ENCODE measurements at regions not wholly inside any gene's neighbourhood (a gene's known extent, or its start where the extent isn't known, plus 50 kb on each side); places are given as distances from the start of the nearest gene placed in this dataset.

GRCh38 chr4:169861593-169861992, 103.8 kb upstream of the HPF1 start:
- H3K36me3 ChIP-seq (ENCODE audit: control insufficient read depth, insufficient read depth, low read length): no peaks in the 10 kb centered on the region
- intact Hi-C loops (cut with micrococcal nuclease) (no loop called here), in situ Hi-C loops (cut with MboI; ENCODE audit: low sequenced_read_pairs) (no loop called here), dilution Hi-C loops (cut with HindIII; ENCODE audit: low sequenced_read_pairs, unreplicated experiment) (no loop called here)
- H3K14ac ChIP-seq (replicated peaks; ENCODE audit: low read depth, low read length): no peak overlapping the region
- H3K4ac ChIP-seq (ENCODE audit: low read depth, low read length): no peak overlapping the region
- H2BK20ac ChIP-seq (ENCODE audit: low read depth, low read length): no peak overlapping the region
- H3K23ac ChIP-seq (ENCODE audit: low read depth, low read length): no peak overlapping the region
- no peak overlapping the region for H3K18ac ChIP-seq (ENCODE audit: low read depth, low read length)
- TF ChIP-seq ELK1 (IDR thresholded peaks at IDR 0.05; ENCODE audit: borderline replicate concordance, low read depth, low read length) (no peak), RCOR1 (IDR thresholded peaks at IDR 0.05; ENCODE audit: insufficient replicate concordance, low read length) (no peak), USF2 (IDR thresholded peaks at IDR 0.05; ENCODE audit: low read depth, low read length) (no peak), MXI1 (IDR thresholded peaks at IDR 0.05; ENCODE audit: borderline replicate concordance, low read depth, low read length) (no peak), CTCF (conservative IDR thresholded peaks at IDR 0.05; ENCODE audit: low read depth, low read length) (no peak), CHD1 (IDR thresholded peaks at IDR 0.05; ENCODE audit: low read depth, low read length) (no peak), CEBPB (IDR thresholded peaks at IDR 0.05; ENCODE audit: low read depth, low read length) (no peak), NFE2L2 (IDR thresholded peaks at IDR 0.05; ENCODE audit: low read depth, low read length) (no peak), MAFK (IDR thresholded peaks at IDR 0.05; ENCODE audit: low read depth, low read length) (no peak), RAD21 (IDR thresholded peaks at IDR 0.05; ENCODE audit: low read length) (no peak), SMC3 (IDR thresholded peaks at IDR 0.05; ENCODE audit: low read depth, low read length) (no peak), RFX5 (IDR thresholded peaks at IDR 0.05; ENCODE audit: low read depth, low read length) (no peak)
- ChIA-PET CTCF (no interaction called here), POLR2A (ENCODE audit: unreplicated experiment) (interaction anchor here (0.5 kb wide), 1 partner anchor 38 kb away, joined by 6 read pairs; no protein-coding TSS in a partner anchor)
- H3K4me2 ChIP-seq (ENCODE audit: low read depth, low read length): no peak overlapping the region
- H4K20me1 ChIP-seq (ENCODE audit: insufficient read depth, low read length): no peaks in the 10 kb centered on the region
- H4K5ac ChIP-seq (ENCODE audit: low read depth, low read length): no peak overlapping the region
- H3K9me3 ChIP-seq (ENCODE audit: control insufficient read depth, insufficient read depth, low read length): no peaks in the 10 kb centered on the region
- no peak for ATAC-seq (ENCODE audit: low read depth)
- no peak overlapping the region for H3K4me3 ChIP-seq (ENCODE audit: insufficient read depth, low read depth, low read length)
- H3K4me1 ChIP-seq (ENCODE audit: control insufficient read depth, insufficient read depth, low read length): no peaks in the 10 kb centered on the region
- no peak overlapping the region for H2AFZ ChIP-seq (replicated peaks; ENCODE audit: low read length, poor library complexity)
- H2BK5ac ChIP-seq (ENCODE audit: low read depth, low read length, poor library complexity, severe bottlenecking): no peak overlapping the region
- no peak for DNase-seq
- no peak overlapping the region for H3K56ac ChIP-seq (ENCODE audit: extremely low read depth, insufficient read depth, low read length)
- H2BK15ac ChIP-seq (ENCODE audit: low read depth, low read length): no peak overlapping the region
- no peak overlapping the region for H2AK5ac ChIP-seq (ENCODE audit: low read depth, low read length)
- H3K9ac ChIP-seq (ENCODE audit: low read depth, low read length): no peak overlapping the region
- H3K9me1 ChIP-seq (ENCODE audit: insufficient read depth, low read length): no peaks in the 10 kb centered on the region
- H3K79me1 ChIP-seq (ENCODE audit: low read depth in 1 of 2, low read length in 2 of 2): no peaks in the 10 kb centered on the region
- no peak overlapping the region for H2AK9ac ChIP-seq (replicated peaks; ENCODE audit: low read depth, low read length, poor library complexity)
- WGBS, 2 experiments (ENCODE audit: extremely low coverage in 2 of 2, insufficient read length in 1 of 2): no CpG with 5 or more reads among the region's 1 CpG
- no peaks in the 10 kb centered on the region for H3K27me3 ChIP-seq (ENCODE audit: control insufficient read depth, insufficient read depth, low read length)
- no peak overlapping the region for H4K8ac ChIP-seq (ENCODE audit: low read depth in 2 of 2, low read length in 2 of 2)
- no TSS peak for BruUV-seq (replicated peaks)
- H4K91ac ChIP-seq (ENCODE audit: insufficient read depth, low read depth, low read length): no peak overlapping the region
- no peak overlapping the region for H3K27ac ChIP-seq (ENCODE audit: insufficient read depth, low read length)
- no peak overlapping the region for H2BK120ac ChIP-seq (ENCODE audit: low read depth, low read length)

All from IMR-90 (cell line).